Osteocyte (in vitro differentiated cells): ENCODE measurements at regions not wholly inside any gene's neighbourhood (a gene's known extent, or its start where the extent isn't known, plus 50 kb on each side); places are given as distances from the start of the nearest gene placed in this dataset.

ENCODE experiments used
- DNase-seq: peaks from one replicate; pipeline ENCODE4 v3.0.0; 2021; ENCODE audit warnings: mixed read lengths; ENCODE audit not compliant: unreplicated experiment; ENCODE audit errors: extremely low spot score
- H3K27ac Mint-ChIP-seq: one replicate; pipeline ENCODE4 v1.8.0; 2021; ENCODE audit warnings: mild to moderate bottlenecking, mixed read lengths; ENCODE audit not compliant: unreplicated experiment
- H3K27me3 Mint-ChIP-seq: one replicate; pipeline ENCODE4 v1.8.0; 2021; ENCODE audit warnings: mixed read lengths; ENCODE audit not compliant: unreplicated experiment
- H3K36me3 Mint-ChIP-seq: one replicate; pipeline ENCODE4 v1.8.0; 2021; ENCODE audit warnings: mixed read lengths; ENCODE audit not compliant: unreplicated experiment
- H3K4me1 Mint-ChIP-seq: one replicate; pipeline ENCODE4 v1.8.0; 2021; ENCODE audit warnings: mixed read lengths; ENCODE audit not compliant: unreplicated experiment
- H3K4me3 Mint-ChIP-seq: one replicate; pipeline ENCODE4 v1.8.0; 2021; ENCODE audit warnings: mild to moderate bottlenecking, moderate library complexity, mixed read lengths; ENCODE audit not compliant: unreplicated experiment
- H3K9me3 Mint-ChIP-seq: one replicate; pipeline ENCODE4 v1.8.0; 2021; ENCODE audit warnings: mixed read lengths; ENCODE audit not compliant: unreplicated experiment
- CTCF ChIP-seq: fragments of 200-600 bp; sonication (generic); IDR thresholded peaks from 2 replicates; pipeline ENCODE4 v1.5.0; 2021; ENCODE audit warnings: antibody characterized with exemption, mild to moderate bottlenecking, moderate library complexity

- no peaks in the 10 kb centered on the region for H3K9me3 Mint-ChIP-seq
- no peak for TF ChIP-seq CTCF
- no peaks in the 10 kb centered on the region for H3K4me1 Mint-ChIP-seq
- no peak overlapping the region for H3K4me3 Mint-ChIP-seq
- DNase-seq: no peak
- no peaks in the 10 kb centered on the region for H3K36me3 Mint-ChIP-seq
- no peaks in the 10 kb centered on the region for H3K27me3 Mint-ChIP-seq
- H3K27ac Mint-ChIP-seq: no peak overlapping the region
These were observed 710.2 kb upstream of the POU3F2 start for GRCh38 chr6:98124171-98124570.

- Mint-ChIP-seq H3K9me3 (no peaks in the 10 kb centered on the region), H3K4me1 (no peaks in the 10 kb centered on the region), H3K27me3 (no peaks in the 10 kb centered on the region), H3K36me3 (no peaks in the 10 kb centered on the region), H3K4me3 (no peak overlapping the region), H3K27ac (no peak overlapping the region)
- no peak for DNase-seq
- TF ChIP-seq CTCF: no peak
These were observed 702.9 kb upstream of the POU3F2 start for GRCh38 chr6:98131290-98131990.

DNA sequence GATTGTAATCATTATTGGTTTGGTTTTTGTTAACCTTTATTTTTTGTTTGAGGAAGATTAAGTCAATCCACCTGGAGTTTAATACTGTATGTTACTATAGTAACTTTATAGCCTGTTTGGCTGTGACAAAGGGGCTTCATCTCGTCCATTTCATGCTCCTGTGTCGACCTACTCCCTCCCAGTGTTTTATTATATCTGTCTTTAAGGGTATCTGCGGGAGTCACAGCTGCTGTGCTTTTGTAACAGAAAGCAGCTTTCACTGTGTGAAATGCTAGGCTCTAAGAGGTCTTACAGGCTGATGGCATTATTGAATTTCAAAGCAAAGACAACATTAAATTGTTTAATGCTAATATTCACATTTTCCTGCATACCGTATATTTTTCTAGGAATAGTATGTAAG is 698.0 kb upstream of the POU3F2 start:
- H3K4me3 Mint-ChIP-seq: no peak overlapping the region
- no peak for TF ChIP-seq CTCF
- no peaks in the 10 kb centered on the region for H3K9me3 Mint-ChIP-seq
- H3K4me1 Mint-ChIP-seq: no peaks in the 10 kb centered on the region
- no peak overlapping the region for H3K27ac Mint-ChIP-seq
- no peak for DNase-seq
- H3K27me3 Mint-ChIP-seq: no peaks in the 10 kb centered on the region
- H3K36me3 Mint-ChIP-seq: no peaks in the 10 kb centered on the region

DNA sequence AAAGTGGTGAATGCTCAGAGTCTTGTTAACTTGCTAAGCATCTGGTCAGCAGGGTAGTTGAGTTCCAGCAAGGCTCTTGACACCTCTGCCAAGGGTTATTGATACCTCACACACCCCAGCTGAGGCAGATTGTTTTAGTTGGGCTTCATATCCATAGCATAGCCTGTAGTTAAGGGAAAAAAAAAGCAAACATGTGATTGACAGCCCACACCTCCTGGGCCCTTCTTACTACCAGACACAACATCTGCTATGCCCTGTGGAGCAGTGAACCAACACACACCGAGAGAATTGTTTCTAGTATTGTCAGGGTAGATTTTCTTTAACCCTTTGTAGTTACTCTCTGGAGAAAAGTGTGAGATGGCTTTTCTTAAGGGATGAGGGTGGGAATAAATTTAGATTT is 697.0 kb upstream of the POU3F2 start:
- peaks cover 5% of the 10 kb centered on the region for H3K9me3 Mint-ChIP-seq
- no peak overlapping the region for H3K27ac Mint-ChIP-seq
- no peaks in the 10 kb centered on the region for H3K27me3 Mint-ChIP-seq
- H3K36me3 Mint-ChIP-seq: no peaks in the 10 kb centered on the region
- H3K4me1 Mint-ChIP-seq: no peaks in the 10 kb centered on the region
- H3K4me3 Mint-ChIP-seq: no peak overlapping the region
- no peak for DNase-seq
- TF ChIP-seq CTCF: no peak

DNA sequence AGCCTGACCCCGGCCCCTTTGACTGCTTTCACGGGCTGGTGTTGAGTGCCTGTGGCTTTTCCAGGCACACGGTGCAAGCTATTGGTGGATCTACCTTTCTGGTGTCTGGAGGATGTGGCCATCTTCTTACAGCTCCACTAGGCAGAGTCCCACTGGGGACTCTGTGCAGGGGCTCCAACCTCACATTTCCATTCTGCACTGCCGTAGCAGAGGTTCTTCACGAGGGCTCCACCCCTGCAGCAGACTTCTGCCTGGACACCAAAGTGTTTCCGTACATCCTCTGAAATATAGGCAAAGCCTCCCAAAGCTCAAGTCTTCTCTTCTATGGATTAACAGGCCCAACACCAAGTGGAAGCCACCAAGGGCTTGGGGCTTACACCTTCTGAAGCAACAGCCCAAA is 691.5 kb upstream of the POU3F2 start:
- Mint-ChIP-seq H3K4me3 (no peak overlapping the region), H3K36me3 (no peaks in the 10 kb centered on the region), H3K9me3 (peaks cover 14% of the 10 kb centered on the region), H3K27me3 (no peaks in the 10 kb centered on the region), H3K4me1 (no peaks in the 10 kb centered on the region), H3K27ac (no peak overlapping the region)
- DNase-seq: no peak
- TF ChIP-seq CTCF: no peak
